ENCODE measurements at regions not wholly inside any gene's neighbourhood (a gene's known extent, or its start where the extent isn't known, plus 50 kb on each side); places are given as distances from the start of the nearest gene placed in this dataset.

DNA sequence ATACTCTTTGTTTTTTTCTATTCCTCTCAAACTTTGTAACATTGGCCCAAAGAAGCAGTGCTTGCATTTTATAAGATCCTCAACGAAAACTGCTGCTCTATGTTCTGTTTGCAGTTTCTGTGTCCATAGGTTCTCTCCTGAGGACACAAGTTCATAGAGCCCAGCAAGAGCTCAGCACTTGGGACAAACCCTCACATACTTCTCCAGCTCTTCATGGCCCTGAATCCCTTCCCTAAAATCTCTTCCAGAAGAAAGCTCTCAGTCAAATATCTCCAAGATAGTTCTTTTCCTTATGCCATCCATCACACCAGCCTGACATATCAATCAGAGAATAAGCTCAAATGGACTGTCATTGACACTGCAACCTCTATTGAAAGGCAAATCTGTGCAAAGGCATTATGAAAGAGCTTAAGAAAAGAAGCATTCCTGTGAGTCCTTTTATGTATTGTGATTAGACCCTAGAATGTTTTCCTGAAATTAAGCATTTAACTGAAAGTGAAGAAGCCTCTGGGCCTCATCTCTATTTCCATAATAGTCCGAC lies 405.5 kb downstream of the ANKRD7 start:
- intact Hi-C loops (cut with micrococcal nuclease), result no loop called here
- ChIA-PET POLR2A (no interaction called here), CTCF (interaction anchor here (0.6 kb wide), 2 partner anchors 192 to 1117 kb away, joined by 3 read pairs; no protein-coding TSS in a partner anchor)
- TF ChIP-seq EZH2 (IDR thresholded peaks at IDR 0.05; ENCODE audit: borderline replicate concordance, insufficient read depth, low read depth, low read length, poor library complexity, severe bottlenecking), result no peak
- TF ChIP-seq, protein P1, sequence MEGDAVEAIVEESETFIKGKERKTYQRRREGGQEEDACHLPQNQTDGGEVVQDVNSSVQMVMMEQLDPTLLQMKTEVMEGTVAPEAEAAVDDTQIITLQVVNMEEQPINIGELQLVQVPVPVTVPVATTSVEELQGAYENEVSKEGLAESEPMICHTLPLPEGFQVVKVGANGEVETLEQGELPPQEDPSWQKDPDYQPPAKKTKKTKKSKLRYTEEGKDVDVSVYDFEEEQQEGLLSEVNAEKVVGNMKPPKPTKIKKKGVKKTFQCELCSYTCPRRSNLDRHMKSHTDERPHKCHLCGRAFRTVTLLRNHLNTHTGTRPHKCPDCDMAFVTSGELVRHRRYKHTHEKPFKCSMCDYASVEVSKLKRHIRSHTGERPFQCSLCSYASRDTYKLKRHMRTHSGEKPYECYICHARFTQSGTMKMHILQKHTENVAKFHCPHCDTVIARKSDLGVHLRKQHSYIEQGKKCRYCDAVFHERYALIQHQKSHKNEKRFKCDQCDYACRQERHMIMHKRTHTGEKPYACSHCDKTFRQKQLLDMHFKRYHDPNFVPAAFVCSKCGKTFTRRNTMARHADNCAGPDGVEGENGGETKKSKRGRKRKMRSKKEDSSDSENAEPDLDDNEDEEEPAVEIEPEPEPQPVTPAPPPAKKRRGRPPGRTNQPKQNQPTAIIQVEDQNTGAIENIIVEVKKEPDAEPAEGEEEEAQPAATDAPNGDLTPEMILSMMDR (IDR thresholded peaks at IDR 0.05), result no peak
- ATAC-seq (ENCODE audit: low read depth) (no peak), DNase-seq (no peak)
- Histone ChIP-seq H2AFZ (ENCODE audit: insufficient read depth, low read depth, low read length, poor library complexity, severe bottlenecking) (no peak overlapping the region), H3K27me3 (replicated peaks in 1 of 4; ENCODE audit: control extremely low read depth in 1 of 4, control insufficient read depth in 3 of 4, insufficient read depth in 4 of 4, low read length in 3 of 4) (no peaks in the 10 kb centered on the region), H3K4me3 (ENCODE audit: control extremely low read depth in 1 of 5, extremely low read depth in 1 of 5, insufficient read depth in 1 of 5, low read depth in 2 of 5, low read length in 4 of 5) (no peak overlapping the region), H3K36me3 (replicated peaks in 1 of 2; ENCODE audit: control extremely low read depth in 1 of 2, control insufficient read depth in 1 of 2, extremely low read depth in 1 of 2, insufficient read depth in 2 of 2, low read length in 1 of 2) (no peaks in the 10 kb centered on the region), H4K20me1 (ENCODE audit: control insufficient read depth, insufficient read depth, low read length, poor library complexity, severe bottlenecking) (no peaks in the 10 kb centered on the region), H3K4me2 (replicated peaks; ENCODE audit: low read depth, low read length, poor library complexity, severe bottlenecking) (no peak overlapping the region), H3K9ac (ENCODE audit: low read length) (no peak overlapping the region), H3K79me2 (ENCODE audit: control insufficient read depth, insufficient read depth, low read length) (no peaks in the 10 kb centered on the region), H3K27ac (ENCODE audit: low read length in 2 of 2) (no peak overlapping the region), H3K9me3 (ENCODE audit: control extremely low read depth in 1 of 3, control insufficient read depth in 2 of 3, insufficient read depth in 1 of 3, low read length in 2 of 3) (peaks cover 0 to 10% (median 0%) of the 10 kb centered on the region in 3 donors), H3K4me1 (ENCODE audit: control insufficient read depth in 2 of 2, insufficient read depth in 2 of 2, low read length in 2 of 2) (no peaks in the 10 kb centered on the region)
- Mint-ChIP-seq H3K4me1 (no peaks in the 10 kb centered on the region), H3K27ac (no peak overlapping the region), H3K27me3 (no peaks in the 10 kb centered on the region), H3K9me3 (ENCODE audit: insufficient read depth) (no peaks in the 10 kb centered on the region), H3K4me3 (no peak overlapping the region)
- 43% methylated on average over 1 of the region's 2 CpGs for WGBS (ENCODE audit: insufficient coverage)

DNA sequence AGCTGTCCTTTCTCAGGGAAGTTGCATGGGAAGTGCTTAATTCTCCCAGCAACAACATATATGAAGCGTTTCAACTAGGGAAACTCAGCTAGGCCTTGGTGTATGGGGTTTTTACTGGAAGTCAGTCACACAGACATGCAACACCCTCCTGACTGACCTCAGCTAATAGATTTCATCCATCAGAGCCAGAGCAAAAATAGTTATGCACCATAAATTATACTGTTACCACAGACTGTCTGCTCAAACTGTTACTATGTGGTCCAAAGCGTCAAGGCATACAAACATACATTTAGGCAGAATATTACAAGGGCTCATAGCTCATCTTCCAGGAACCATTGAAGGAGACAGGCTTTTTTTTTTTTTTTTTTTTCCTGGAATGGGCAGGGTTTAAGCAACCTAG lies 417.9 kb downstream of the ANKRD7 start:
- H3K4me2 ChIP-seq (replicated peaks; ENCODE audit: low read depth, low read length, poor library complexity, severe bottlenecking), result no peak overlapping the region
- no peaks in the 10 kb centered on the region for H3K36me3 ChIP-seq (replicated peaks in 1 of 2; ENCODE audit: control extremely low read depth in 1 of 2, control insufficient read depth in 1 of 2, extremely low read depth in 1 of 2, insufficient read depth in 2 of 2, low read length in 1 of 2)
- intact Hi-C loops (cut with micrococcal nuclease), result no loop called here
- no peak overlapping the region for H2AFZ ChIP-seq (ENCODE audit: insufficient read depth, low read depth, low read length, poor library complexity, severe bottlenecking)
- H3K4me1 ChIP-seq (ENCODE audit: control insufficient read depth in 2 of 2, insufficient read depth in 2 of 2, low read length in 2 of 2), result no peaks in the 10 kb centered on the region
- H3K4me3 Mint-ChIP-seq, result no peak overlapping the region
- H3K27ac Mint-ChIP-seq, result no peak overlapping the region
- no CpG with 5 or more reads among the region's 2 CpGs for WGBS (ENCODE audit: insufficient coverage)
- no peaks in the 10 kb centered on the region for H3K9me3 Mint-ChIP-seq (ENCODE audit: insufficient read depth)
- H3K4me3 ChIP-seq (ENCODE audit: control extremely low read depth in 1 of 5, extremely low read depth in 1 of 5, insufficient read depth in 1 of 5, low read depth in 2 of 5, low read length in 4 of 5), result no peak overlapping the region
- H3K27ac ChIP-seq (ENCODE audit: low read length in 2 of 2), result no peak overlapping the region
- ATAC-seq (ENCODE audit: low read depth), result no peak
- H3K9ac ChIP-seq (ENCODE audit: low read length), result no peak overlapping the region
- CTCF ChIA-PET, result no interaction called here
- no peaks in the 10 kb centered on the region for H3K27me3 ChIP-seq (replicated peaks in 1 of 4; ENCODE audit: control extremely low read depth in 1 of 4, control insufficient read depth in 3 of 4, insufficient read depth in 4 of 4, low read length in 3 of 4)
- H3K79me2 ChIP-seq (ENCODE audit: control insufficient read depth, insufficient read depth, low read length), result no peaks in the 10 kb centered on the region
- H4K20me1 ChIP-seq (ENCODE audit: control insufficient read depth, insufficient read depth, low read length, poor library complexity, severe bottlenecking), result no peaks in the 10 kb centered on the region
- H3K27me3 Mint-ChIP-seq, result no peaks in the 10 kb centered on the region
- TF ChIP-seq, protein P1 (IDR thresholded peaks at IDR 0.05), result no peak
- no peak for TF ChIP-seq EZH2 (IDR thresholded peaks at IDR 0.05; ENCODE audit: borderline replicate concordance, insufficient read depth, low read depth, low read length, poor library complexity, severe bottlenecking)
- no peaks in the 10 kb centered on the region for H3K4me1 Mint-ChIP-seq
- H3K9me3 ChIP-seq (ENCODE audit: control extremely low read depth in 1 of 3, control insufficient read depth in 2 of 3, insufficient read depth in 1 of 3, low read length in 2 of 3), result no peaks in the 10 kb centered on the region
- POLR2A ChIA-PET, result no interaction called here
- no peak for DNase-seq
